ENCODE measurements at regions not wholly inside any gene's neighbourhood (a gene's known extent, or its start where the extent isn't known, plus 50 kb on each side); places are given as distances from the start of the nearest gene placed in this dataset.

- H3K27ac Mint-ChIP-seq: no peak overlapping the region
- no peaks in the 10 kb centered on the region for H3K9me3 Mint-ChIP-seq
- no peak overlapping the region for H3K4me3 Mint-ChIP-seq
- no peak for DNase-seq (ENCODE audit: low spot score)
- H3K4me1 Mint-ChIP-seq: peaks cover 38% of the 10 kb centered on the region
- peaks cover 79% of the 10 kb centered on the region for H3K27me3 Mint-ChIP-seq (ENCODE audit: low read depth)
- CTCF ChIA-PET: interaction anchor here (0.8 to 1.3 kb wide), 3 partner anchors 10 to 49 kb away, joined by 3 read pairs; no protein-coding TSS in a partner anchor
- POLR2A ChIA-PET: no interaction called here
- no peak for ATAC-seq
- H3K36me3 Mint-ChIP-seq: peaks cover 2% of the 10 kb centered on the region; the same call in 1 of the 2 replicates
- TF ChIP-seq MLX (CRISPR knock-in tag; IDR thresholded peaks at IDR 0.05) (no peak), ZNF396 (CRISPR knock-in tag; IDR thresholded peaks at IDR 0.05; ENCODE audit: borderline replicate concordance) (no peak), TEAD1 (CRISPR knock-in tag; IDR thresholded peaks at IDR 0.05) (no peak), NFYB (CRISPR knock-in tag; conservative IDR thresholded peaks at IDR 0.05; ENCODE audit: low read depth) (no peak), CTCF (IDR thresholded peaks at IDR 0.05) (no peak), FOXP1 (CRISPR knock-in tag; IDR thresholded peaks at IDR 0.05; ENCODE audit: borderline replicate concordance) (no peak), E2F1 (CRISPR knock-in tag; IDR thresholded peaks at IDR 0.05) (no peak), MYBL2 (CRISPR knock-in tag; IDR thresholded peaks at IDR 0.05) (no peak), ZMAT4 (CRISPR knock-in tag; IDR thresholded peaks at IDR 0.05) (no peak), ZNF416 (CRISPR knock-in tag; IDR thresholded peaks at IDR 0.05) (no peak), FOXJ3 (CRISPR knock-in tag; IDR thresholded peaks at IDR 0.05; ENCODE audit: borderline replicate concordance) (no peak), FOXK1 (CRISPR knock-in tag; IDR thresholded peaks at IDR 0.05) (no peak), KAT7 (CRISPR knock-in tag; IDR thresholded peaks at IDR 0.05; ENCODE audit: borderline replicate concordance) (no peak), ZNF532 (CRISPR knock-in tag; IDR thresholded peaks at IDR 0.05; ENCODE audit: borderline replicate concordance) (no peak), NFATC4 (CRISPR knock-in tag; IDR thresholded peaks at IDR 0.05) (no peak), ZBTB43 (CRISPR knock-in tag; IDR thresholded peaks at IDR 0.05) (no peak), NR3C1 (CRISPR knock-in tag; conservative IDR thresholded peaks at IDR 0.05; ENCODE audit: low read depth) (no peak)
- TF ChIP-seq, protein P1, sequence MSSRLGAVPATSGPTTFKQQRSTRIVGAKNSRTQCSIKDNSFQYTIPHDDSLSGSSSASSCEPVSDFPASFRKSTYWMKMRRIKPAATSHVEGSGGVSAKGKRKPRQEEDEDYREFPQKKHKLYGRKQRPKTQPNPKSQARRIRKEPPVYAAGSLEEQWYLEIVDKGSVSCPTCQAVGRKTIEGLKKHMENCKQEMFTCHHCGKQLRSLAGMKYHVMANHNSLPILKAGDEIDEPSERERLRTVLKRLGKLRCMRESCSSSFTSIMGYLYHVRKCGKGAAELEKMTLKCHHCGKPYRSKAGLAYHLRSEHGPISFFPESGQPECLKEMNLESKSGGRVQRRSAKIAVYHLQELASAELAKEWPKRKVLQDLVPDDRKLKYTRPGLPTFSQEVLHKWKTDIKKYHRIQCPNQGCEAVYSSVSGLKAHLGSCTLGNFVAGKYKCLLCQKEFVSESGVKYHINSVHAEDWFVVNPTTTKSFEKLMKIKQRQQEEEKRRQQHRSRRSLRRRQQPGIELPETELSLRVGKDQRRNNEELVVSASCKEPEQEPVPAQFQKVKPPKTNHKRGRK (CRISPR knock-in tag; IDR thresholded peaks at IDR 0.05; ENCODE audit: borderline replicate concordance): no peak
- TF ChIP-seq, protein P2, sequence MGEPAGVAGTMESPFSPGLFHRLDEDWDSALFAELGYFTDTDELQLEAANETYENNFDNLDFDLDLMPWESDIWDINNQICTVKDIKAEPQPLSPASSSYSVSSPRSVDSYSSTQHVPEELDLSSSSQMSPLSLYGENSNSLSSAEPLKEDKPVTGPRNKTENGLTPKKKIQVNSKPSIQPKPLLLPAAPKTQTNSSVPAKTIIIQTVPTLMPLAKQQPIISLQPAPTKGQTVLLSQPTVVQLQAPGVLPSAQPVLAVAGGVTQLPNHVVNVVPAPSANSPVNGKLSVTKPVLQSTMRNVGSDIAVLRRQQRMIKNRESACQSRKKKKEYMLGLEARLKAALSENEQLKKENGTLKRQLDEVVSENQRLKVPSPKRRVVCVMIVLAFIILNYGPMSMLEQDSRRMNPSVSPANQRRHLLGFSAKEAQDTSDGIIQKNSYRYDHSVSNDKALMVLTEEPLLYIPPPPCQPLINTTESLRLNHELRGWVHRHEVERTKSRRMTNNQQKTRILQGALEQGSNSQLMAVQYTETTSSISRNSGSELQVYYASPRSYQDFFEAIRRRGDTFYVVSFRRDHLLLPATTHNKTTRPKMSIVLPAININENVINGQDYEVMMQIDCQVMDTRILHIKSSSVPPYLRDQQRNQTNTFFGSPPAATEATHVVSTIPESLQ (CRISPR knock-in tag; IDR thresholded peaks at IDR 0.05): no peak
- TF ChIP-seq, protein P3, sequence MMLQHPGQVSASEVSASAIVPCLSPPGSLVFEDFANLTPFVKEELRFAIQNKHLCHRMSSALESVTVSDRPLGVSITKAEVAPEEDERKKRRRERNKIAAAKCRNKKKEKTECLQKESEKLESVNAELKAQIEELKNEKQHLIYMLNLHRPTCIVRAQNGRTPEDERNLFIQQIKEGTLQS (CRISPR knock-in tag; conservative IDR thresholded peaks at IDR 0.05): no peak
These were observed 369.9 kb downstream of the SIPA1L2 start for GRCh38 chr1:232260045-232260444.
